MM.1S (cell line): ENCODE measurements at regions not wholly inside any gene's neighbourhood (a gene's known extent, or its start where the extent isn't known, plus 50 kb on each side); places are given as distances from the start of the nearest gene placed in this dataset.

Source experiments
- CTCF ChIP-seq: fragments of 300-600 bp; sonication (generic); IDR thresholded peaks from 2 replicates; pipeline ENCODE4 v1.5.1; 2016; ENCODE audit warnings: antibody characterized with exemption, low read length, mixed read lengths
- EZH2 ChIP-seq: fragments of 300-600 bp; sonication (generic); optimal IDR thresholded peaks from 2 replicates; pipeline ENCODE3; 2017; ENCODE audit warnings: low read depth, mild to moderate bottlenecking, antibody characterized with exemption, low read length, mixed read lengths
- EZH2phosphoT487 ChIP-seq: fragments of 300-600 bp; sonication (generic); IDR thresholded peaks from 2 replicates; pipeline ENCODE4 v1.6.1; 2018; ENCODE audit warnings: antibody characterized with exemption, low read length

GRCh38 chr4:187767158-187767557 lies 228.4 kb upstream of the ZFP42 start:
- TF ChIP-seq CTCF (no peak), EZH2phosphoT487 (no peak), EZH2 (no peak)
